ENCODE measurements at regions not wholly inside any gene's neighbourhood (a gene's known extent, or its start where the extent isn't known, plus 50 kb on each side); places are given as distances from the start of the nearest gene placed in this dataset.

DNA sequence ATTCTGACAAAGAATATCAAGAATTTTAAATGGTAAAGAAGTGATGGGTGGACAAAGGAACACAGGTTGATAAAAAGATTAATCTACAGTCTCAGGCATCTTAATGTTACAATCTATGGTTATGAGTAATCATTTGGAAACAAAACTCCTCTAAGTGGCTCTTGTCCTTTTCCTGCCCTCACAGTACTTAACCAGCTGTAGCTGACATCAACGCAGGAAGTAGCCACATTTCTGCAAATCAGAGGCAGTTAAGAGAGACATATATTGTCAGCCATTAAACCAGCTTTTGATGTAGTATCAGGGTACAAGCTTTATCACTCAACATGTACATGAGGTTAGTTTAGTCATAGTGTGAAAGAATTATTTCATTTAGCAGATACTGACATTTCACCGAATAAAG, 244.6 kb downstream of the NR4A2 start:
- DNase-seq = no peak

DNA sequence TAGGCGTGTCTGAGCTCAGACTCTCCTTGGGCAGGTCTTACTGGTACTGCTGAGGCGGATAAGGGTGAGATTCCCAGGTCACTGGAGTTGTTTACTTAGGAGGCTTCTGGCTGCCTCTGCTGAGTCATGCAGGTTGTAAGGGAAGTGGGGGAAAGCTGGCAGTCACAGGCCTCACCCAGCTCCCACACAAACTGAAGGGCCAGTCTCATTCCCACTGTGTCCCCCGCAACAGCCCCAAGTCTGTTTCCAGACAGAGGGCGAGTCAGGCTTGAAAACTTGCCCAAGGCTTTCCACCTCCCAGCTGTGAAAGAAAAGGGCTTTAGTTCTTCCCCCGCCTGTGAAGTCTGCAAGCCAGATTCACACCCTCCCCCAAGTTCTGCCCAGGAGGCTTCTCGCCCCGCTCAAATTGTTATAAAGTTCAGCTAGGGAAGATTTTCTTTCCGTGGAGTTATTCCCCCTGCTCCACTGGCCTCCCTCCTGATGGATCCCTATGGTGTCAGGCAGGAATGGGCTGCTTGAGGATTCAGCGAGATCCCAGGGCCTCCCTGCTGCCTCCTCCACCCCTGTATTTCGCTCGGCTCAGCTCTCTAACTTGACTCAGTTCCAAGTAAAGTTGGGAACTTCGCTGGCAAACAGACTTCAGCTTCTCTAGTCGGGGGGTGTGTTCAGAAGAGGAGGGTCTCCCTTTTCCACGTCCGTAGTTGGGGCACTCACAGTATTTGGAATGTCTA, 248.6 kb downstream of the NR4A2 start:
- DNase-seq = no peak

- DNase-seq = no peak
Observed at GRCh38 chr2:156079845-156080244, 252.7 kb downstream of the NR4A2 start.

GRCh38 chr2:156077041-156077742, 255.3 kb downstream of the NR4A2 start:
- no peak for DNase-seq

DNA sequence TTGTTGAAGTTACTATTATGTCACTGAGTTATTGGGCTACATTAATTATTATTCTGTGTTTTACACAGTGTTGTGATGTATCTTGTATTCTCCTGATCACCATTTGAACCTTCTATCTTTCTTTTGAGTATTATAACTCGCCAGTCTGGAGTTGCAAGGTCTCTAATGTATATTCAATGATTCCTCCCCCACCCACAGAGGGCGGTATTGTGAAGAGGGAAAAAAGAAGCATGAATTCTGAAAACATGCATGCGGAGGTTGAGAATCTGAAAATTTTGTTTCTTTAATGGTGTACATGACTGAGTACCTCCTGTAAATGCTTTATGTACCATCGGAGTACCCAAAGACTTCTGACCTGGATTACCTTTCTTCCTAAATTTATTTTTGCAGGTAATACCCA, 266.6 kb downstream of the NR4A2 start:
- DNase-seq = no peak

- DNase-seq = no peak
Observed at GRCh38 chr2:156064540-156064939, 268.0 kb downstream of the NR4A2 start.

DNA sequence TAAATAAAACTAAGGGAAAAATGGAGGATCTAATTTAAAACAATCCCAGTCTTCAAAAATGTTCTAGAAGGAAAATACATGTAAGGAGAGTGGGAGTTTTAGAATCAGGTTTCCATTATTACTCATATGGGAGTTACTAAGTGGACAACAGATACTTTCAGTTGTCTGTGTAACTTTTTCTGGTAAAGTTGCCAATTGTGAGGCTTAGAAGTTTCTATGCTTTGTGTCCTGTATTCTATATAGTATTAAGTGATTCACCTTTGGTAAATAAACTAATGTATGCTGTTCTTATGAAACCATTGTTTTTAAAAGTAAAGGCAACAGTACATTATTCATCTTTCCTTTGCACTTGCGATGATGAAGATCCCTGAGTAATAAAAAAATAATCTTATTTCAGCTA, 274.9 kb downstream of the NR4A2 start:
- DNase-seq = no peak

- no peak for DNase-seq
Observed at GRCh38 chr2:156054983-156055382, 277.5 kb downstream of the NR4A2 start.

DNA sequence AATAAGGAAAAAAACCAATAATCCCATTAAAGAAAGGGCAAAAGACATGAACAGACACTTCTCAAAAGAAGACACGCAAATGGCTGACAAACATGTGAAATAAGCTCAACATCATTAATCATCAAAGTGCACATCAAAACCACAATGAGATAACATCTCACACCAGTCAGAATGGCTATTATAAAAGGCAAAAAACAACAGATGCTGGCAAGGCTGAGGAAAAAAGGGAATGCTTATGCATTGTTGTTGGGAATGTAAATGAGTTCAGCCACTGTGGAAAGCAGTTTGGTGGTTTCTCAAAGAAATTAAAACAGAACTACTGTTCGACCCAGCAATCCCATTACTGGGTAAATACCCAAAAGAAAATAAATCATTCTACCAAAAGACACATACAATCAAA, 285.6 kb downstream of the NR4A2 start:
- no peak for DNase-seq

- DNase-seq = no peak
Observed at GRCh38 chr2:156042895-156043294, 289.6 kb downstream of the NR4A2 start.

DNA sequence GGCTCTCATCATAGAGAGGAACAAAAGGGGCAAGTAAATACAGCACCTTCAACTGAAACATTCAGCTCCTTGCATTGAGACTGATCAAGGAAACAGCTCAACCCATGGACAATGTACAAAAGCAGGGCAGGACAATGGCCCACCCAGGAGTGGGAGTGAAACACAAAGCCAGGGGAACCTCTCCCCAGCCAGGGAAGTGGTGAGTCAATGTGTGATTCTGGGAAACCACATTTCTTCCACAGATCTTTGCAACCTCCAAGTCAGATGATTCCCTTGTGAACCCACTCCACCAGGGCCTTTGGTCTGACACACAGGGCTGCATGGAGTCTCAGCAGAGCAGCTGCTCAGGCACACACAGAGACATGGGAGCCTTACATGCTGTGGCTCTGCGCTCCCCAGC, 294.5 kb downstream of the NR4A2 start:
- no peak for DNase-seq

- no peak for DNase-seq
Observed at GRCh38 chr2:156037482-156037881, 295.0 kb downstream of the NR4A2 start.

GRCh38 chr2:156031121-156031520, 301.4 kb downstream of the NR4A2 start:
- no peak for DNase-seq

DNA sequence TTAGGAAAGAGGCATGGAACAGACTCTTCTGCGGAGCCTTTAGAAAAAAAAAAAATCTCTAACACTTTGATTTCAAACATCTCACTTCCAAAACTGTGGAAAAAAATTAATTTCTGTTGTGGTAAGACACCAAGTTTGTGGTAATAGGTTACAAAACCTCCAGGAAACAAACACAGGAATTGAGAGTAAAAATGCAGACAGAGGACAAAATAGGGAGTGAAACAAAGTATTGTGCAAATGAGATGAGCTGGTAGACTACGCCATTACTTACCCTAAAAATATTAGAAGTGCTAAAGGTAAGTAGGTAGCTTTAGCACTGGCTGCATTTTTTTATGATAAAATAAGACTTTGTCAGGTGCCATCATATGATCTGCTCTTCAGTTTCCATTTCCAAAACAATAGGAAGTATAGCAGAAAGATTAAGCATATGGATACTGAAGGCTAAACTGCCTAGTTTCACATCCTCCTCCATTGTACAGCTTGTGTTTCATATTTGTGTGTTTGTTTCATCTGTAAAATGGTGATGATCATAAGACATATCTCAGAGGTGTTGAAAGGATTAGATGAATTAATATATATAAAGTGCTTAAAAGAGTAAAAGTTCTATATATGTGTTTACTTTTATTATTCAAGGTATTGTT, 309.2 kb downstream of the NR4A2 start:
- DNase-seq = no peak

DNA sequence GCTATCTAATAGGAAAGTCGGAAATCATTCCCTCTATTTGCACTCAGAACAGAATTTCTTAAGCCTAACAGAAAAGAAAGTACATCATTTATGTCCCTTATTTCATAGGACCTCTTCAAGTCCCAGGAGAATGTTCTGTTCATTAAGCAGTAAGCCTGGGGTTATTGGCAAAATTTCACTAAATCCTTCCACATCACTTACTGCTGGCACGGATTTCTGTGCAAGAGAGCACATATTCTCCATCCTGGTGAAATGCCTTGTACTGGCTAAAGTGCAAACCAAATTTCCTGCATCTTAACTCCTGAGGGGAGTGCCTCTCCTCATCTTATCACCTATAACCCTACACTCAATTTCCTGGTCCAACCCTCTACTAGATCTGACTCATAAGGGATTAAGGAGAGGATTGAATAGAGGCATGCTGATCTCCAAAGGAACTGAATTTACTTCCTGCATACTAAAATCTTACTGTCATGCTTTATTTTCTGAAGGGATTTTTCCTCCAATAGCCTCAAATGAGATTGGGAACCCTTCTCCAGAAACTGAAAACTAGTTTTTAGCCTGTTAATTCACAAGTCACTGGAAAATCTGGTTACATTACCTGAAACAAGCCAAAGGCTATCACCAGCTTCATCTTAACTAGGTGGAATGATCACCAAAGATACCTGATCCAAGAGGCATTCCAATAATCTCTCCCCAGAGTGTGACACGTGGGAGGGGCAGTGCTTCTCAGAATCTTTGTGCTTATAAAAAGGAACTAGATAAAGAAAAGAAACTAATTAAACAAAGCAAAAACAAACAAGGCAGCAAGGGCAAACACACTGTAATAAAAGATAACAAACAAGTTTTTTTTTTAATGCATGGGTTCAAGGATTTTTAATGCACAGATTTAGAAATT, 311.1 kb downstream of the NR4A2 start:
- DNase-seq = no peak

DNA sequence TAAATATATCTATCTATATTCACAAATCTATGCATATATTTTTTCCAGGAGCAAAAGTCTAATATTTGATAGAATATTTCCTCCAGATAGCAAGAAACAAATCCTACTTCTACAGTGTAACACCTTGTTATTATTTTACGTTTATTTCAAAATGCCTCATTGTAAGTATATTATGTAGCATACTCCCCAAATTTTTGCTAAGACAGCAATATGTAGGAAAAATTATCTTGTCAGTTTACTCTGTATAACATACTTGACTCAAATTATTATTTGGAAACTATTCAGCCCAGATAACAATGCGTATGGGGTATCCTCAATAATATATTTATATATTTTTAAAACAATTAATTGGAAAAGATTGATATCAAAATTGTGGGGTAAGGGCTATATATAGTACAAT, 313.2 kb downstream of the NR4A2 start:
- DNase-seq = no peak

GRCh38 chr2:156017341-156017885, 315.1 kb downstream of the NR4A2 start:
- DNase-seq = no peak

GRCh38 chr2:156009293-156009692, 323.2 kb downstream of the NR4A2 start:
- no peak for DNase-seq

- no peak for DNase-seq
Observed at GRCh38 chr2:156006721-156007618, 325.6 kb downstream of the NR4A2 start.

GRCh38 chr2:156005999-156006712, 326.4 kb downstream of the NR4A2 start:
- no peak for DNase-seq

GRCh38 chr2:156005531-156005930, 327.0 kb downstream of the NR4A2 start:
- DNase-seq = no peak

Data from activated naive CD4-positive, alpha-beta T cell treated with anti-CD3 and anti-CD28 coated beads, Interleukin-2, amount 50 U/mL, for 16 hours (primary cell).